MCF 10A (cell line): ENCODE measurements at regions not wholly inside any gene's neighbourhood (a gene's known extent, or its start where the extent isn't known, plus 50 kb on each side); places are given as distances from the start of the nearest gene placed in this dataset.

Experiments
- BruUV-seq: library from RNA; stranded (reverse); fragments of 400-500 nt; replicated peaks from 2 replicates; lab custom pipeline; 2021; lab: Mats Ljungman, UMichigan
- CTCF ChIA-PET: fragments of 300-600 bp; sonication (Branson Sonifier 250); formaldehyde crosslinking; extraction: SDS; loops from one replicate; lab custom pipeline; 2021; ENCODE audit warnings: antibody characterized with exemption, inconsistent platforms; lab: Yijun Ruan, JAX
- POLR2A ChIA-PET: fragments of 300-600, 350-650 bp; sonication (Branson Sonifier 250); formaldehyde crosslinking; extraction: SDS; loops from one replicate; lab custom pipeline; 2020; ENCODE audit warnings: antibody characterized with exemption, inconsistent platforms; lab: Yijun Ruan, JAX
- DNase-seq: peaks from one replicate; pipeline ENCODE4 v3.0.0-alpha.2; 2018; ENCODE audit not compliant: unreplicated experiment
- H3K27ac Mint-ChIP-seq: one replicate; pipeline ENCODE4 v1.8.0; 2022; ENCODE audit warnings: mild to moderate bottlenecking, low read depth, mixed read lengths; ENCODE audit not compliant: unreplicated experiment
- H3K27me3 Mint-ChIP-seq: one replicate; pipeline ENCODE4 v1.8.0; 2022; ENCODE audit warnings: mixed read lengths; ENCODE audit not compliant: insufficient read depth, unreplicated experiment
- H3K36me3 Mint-ChIP-seq: one replicate; pipeline ENCODE4 v1.8.0; 2022; ENCODE audit warnings: mild to moderate bottlenecking, moderate library complexity, mixed read lengths; ENCODE audit not compliant: insufficient read depth, unreplicated experiment
- H3K4me1 Mint-ChIP-seq: one replicate; pipeline ENCODE4 v1.8.0; 2022; ENCODE audit warnings: mixed read lengths; ENCODE audit not compliant: insufficient read depth, unreplicated experiment
- H3K4me3 Mint-ChIP-seq: one replicate; pipeline ENCODE4 v1.8.0; 2022; ENCODE audit warnings: mild to moderate bottlenecking, moderate library complexity, mixed read lengths; ENCODE audit not compliant: unreplicated experiment
- H3K9me3 Mint-ChIP-seq: one replicate; pipeline ENCODE4 v1.8.0; 2022; ENCODE audit warnings: mixed read lengths; ENCODE audit not compliant: unreplicated experiment
- intact Hi-C: fragments of 100-400 bp; cut with micrococcal nuclease; formaldehyde crosslinking; loops from 2 replicates; pipeline ENCODE4 v1.14.1; 2022
- TF ChIP-seq, protein P1 (sequence below): fragments of 200-600 bp; IDR thresholded peaks from one replicate; pipeline ENCODE4 v1.8.0; 2022; ENCODE audit warnings: antibody characterized with exemption, mild to moderate bottlenecking; ENCODE audit not compliant: unreplicated experiment

DNA sequence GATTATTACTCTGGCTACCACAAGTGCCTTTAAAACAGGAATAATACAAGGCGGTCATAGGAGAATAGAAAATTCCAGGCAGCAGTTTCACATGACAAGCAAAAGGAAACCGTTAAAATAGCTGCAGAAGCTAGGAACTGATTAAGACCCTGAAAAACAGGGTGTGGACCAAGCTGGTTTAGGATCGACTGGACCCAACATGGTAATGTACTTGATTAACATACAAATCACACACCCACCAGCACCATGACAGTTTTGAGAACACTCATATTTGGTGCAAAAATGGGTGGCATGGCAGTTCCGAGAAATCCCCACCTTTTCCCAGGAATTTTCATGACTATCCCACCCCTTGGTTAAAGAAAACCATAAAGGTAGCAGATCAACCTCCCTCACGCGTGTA, 51.9 kb upstream of the TMEM163 start:
- H3K36me3 Mint-ChIP-seq = no peaks in the 10 kb centered on the region
- ChIA-PET POLR2A (no interaction called here), CTCF (interaction anchor here (0.6 to 1.0 kb wide), 2 partner anchors 16 to 18 kb away, joined by 3 read pairs; no protein-coding TSS in a partner anchor)
- H3K27ac Mint-ChIP-seq = no peak overlapping the region
- no TSS peak for BruUV-seq
- TF ChIP-seq, protein P1, sequence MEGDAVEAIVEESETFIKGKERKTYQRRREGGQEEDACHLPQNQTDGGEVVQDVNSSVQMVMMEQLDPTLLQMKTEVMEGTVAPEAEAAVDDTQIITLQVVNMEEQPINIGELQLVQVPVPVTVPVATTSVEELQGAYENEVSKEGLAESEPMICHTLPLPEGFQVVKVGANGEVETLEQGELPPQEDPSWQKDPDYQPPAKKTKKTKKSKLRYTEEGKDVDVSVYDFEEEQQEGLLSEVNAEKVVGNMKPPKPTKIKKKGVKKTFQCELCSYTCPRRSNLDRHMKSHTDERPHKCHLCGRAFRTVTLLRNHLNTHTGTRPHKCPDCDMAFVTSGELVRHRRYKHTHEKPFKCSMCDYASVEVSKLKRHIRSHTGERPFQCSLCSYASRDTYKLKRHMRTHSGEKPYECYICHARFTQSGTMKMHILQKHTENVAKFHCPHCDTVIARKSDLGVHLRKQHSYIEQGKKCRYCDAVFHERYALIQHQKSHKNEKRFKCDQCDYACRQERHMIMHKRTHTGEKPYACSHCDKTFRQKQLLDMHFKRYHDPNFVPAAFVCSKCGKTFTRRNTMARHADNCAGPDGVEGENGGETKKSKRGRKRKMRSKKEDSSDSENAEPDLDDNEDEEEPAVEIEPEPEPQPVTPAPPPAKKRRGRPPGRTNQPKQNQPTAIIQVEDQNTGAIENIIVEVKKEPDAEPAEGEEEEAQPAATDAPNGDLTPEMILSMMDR = no peak
- no peak overlapping the region for H3K4me3 Mint-ChIP-seq
- intact Hi-C loops = loop anchor here (10.0 kb wide), 1 partner anchor 306 kb away; no protein-coding TSS in a partner anchor
- no peak for DNase-seq
- H3K4me1 Mint-ChIP-seq = peaks cover 12% of the 10 kb centered on the region
- no peaks in the 10 kb centered on the region for H3K9me3 Mint-ChIP-seq
- no peaks in the 10 kb centered on the region for H3K27me3 Mint-ChIP-seq

DNA sequence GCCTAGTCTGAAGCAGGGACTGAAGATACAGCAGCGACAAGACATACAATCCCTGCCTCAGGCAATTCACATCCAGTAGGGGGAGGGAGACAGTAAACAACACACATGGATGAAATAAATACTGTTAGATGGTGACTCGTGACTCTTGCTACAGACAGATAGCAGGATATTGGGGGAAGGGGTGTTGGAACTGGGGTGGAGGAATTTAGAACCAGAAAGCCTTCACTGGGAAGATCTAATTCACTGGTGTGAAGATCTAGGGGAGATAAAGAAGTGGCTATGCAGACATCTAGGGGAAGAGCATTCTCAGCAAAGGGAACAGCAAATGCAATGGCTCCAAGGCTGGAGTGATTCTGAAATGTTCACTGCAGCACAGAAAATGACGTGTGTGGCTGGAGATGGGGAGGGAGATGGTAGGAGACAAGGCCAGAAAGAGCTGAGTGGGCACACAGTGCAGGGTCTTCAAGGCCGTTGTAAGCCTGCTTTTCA, 52.6 kb upstream of the TMEM163 start:
- TF ChIP-seq, protein P1 = no peak
- Mint-ChIP-seq H3K27ac (no peak overlapping the region), H3K9me3 (no peaks in the 10 kb centered on the region), H3K27me3 (no peaks in the 10 kb centered on the region), H3K36me3 (no peaks in the 10 kb centered on the region), H3K4me3 (no peak overlapping the region), H3K4me1 (peaks cover 15% of the 10 kb centered on the region)
- intact Hi-C loops = loop anchor here (10.0 kb wide), 1 partner anchor 307 kb away; no protein-coding TSS in a partner anchor
- DNase-seq = no peak
- POLR2A ChIA-PET = no interaction called here
- BruUV-seq = no TSS peak
- CTCF ChIA-PET = interaction anchor here (0.6 kb wide), 2 partner anchors 16 to 35 kb away, joined by 3 read pairs; no protein-coding TSS in a partner anchor

DNA sequence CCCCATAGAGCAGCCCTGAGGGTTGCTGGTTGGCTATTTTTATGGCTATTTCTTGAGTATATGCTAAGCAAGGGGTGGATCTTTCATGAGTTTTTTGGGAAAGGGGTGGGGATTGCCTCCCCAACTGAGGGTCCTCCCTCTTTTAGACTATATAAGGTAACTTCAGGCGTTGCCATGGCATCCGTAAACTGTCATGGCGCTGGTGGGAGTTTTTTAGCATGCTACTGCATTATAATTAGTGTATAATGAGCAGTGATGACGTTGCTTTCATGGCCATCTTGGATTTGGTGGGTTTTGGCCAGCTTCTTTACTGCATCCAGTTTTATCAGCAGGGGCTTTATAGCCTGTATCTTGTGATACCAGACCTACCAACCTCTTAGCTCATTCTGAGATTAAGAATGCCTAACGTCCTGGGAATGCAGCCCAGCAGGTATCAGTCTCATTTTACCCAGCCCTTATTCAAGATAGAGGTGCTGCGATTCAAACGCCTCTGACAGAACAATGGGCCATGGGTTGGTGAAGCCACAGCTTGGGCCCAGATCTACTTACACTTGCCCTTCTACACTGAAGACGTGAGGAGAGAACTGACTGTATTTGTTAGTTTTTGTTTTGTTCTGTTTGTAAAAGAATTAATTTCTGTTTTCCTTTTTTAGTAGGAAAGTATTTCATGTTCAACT, 53.8 kb upstream of the TMEM163 start:
- H3K4me1 Mint-ChIP-seq = peaks cover 15% of the 10 kb centered on the region
- no peak overlapping the region for H3K4me3 Mint-ChIP-seq
- intact Hi-C loops = loop anchor here (10.0 kb wide), 1 partner anchor 308 kb away; no protein-coding TSS in a partner anchor
- H3K27me3 Mint-ChIP-seq = no peaks in the 10 kb centered on the region
- BruUV-seq = no TSS peak
- CTCF ChIA-PET = no interaction called here
- no peak for DNase-seq
- POLR2A ChIA-PET = no interaction called here
- TF ChIP-seq, protein P1 = no peak
- no peaks in the 10 kb centered on the region for H3K9me3 Mint-ChIP-seq
- H3K36me3 Mint-ChIP-seq = no peaks in the 10 kb centered on the region
- H3K27ac Mint-ChIP-seq = no peak overlapping the region

DNA sequence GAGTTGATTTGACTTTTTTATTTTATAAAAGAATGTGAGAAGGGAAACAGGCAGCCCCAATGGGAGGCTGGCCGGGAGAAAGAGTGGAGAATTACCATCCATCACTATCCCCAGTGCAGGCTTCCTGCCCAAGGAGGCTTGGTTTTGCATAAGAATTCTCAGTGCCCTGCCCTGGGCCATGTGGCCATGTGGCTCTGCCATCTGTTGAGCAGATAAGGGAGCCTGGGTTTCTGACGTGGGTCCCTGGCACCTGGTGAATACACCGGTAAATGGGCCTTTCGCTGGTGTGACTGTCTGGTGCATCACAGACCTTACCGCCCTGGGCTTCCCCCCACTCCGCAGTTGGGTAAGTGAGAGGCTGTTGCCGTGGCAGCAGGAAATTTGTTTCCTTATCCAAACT, 54.5 kb upstream of the TMEM163 start:
- Mint-ChIP-seq H3K27ac (no peak overlapping the region), H3K36me3 (no peaks in the 10 kb centered on the region), H3K27me3 (no peaks in the 10 kb centered on the region), H3K4me1 (peaks cover 15% of the 10 kb centered on the region), H3K9me3 (no peaks in the 10 kb centered on the region), H3K4me3 (no peak overlapping the region)
- POLR2A ChIA-PET = interaction anchor here (0.7 kb wide), 1 partner anchor 802 kb away, joined by 3 read pairs; no protein-coding TSS in a partner anchor
- DNase-seq = no peak
- no TSS peak for BruUV-seq
- intact Hi-C loops = loop anchor here (10.0 kb wide), 1 partner anchor 309 kb away; no protein-coding TSS in a partner anchor
- CTCF ChIA-PET = no interaction called here
- TF ChIP-seq, protein P1 = no peak
